ENCODE measurements at regions not wholly inside any gene's neighbourhood (a gene's known extent, or its start where the extent isn't known, plus 50 kb on each side); places are given as distances from the start of the nearest gene placed in this dataset.

DNA sequence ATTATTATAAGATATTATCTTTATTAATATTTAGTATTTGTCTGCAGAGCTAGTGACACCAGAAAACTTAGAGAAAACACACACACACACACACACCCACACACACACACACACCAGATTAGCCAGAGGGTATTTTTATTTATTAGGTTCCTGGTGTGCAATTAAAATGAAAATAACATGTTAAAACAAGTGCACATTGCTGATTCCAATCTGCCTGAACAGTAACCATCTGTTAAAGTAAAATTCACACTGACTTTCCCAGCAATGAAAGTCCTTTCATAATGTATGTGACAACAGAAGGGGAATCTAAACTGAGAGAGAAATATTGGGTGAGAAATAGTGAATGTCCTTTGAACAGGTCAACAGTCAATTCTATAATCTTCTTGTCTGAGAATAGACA is 2323.5 kb upstream of the ACO1 start:
- no TSS peak for BruUV-seq (replicated peaks)
- POLR2A ChIA-PET = no interaction called here
- ATAC-seq = no peak
- H3K4me1 ChIP-seq (ENCODE audit: insufficient read depth, low read length) = no peaks in the 10 kb centered on the region
- H3K4me3 ChIP-seq (replicated peaks in 1 of 3; ENCODE audit: insufficient read depth in 1 of 3, low read depth in 2 of 3, low read length in 3 of 3) = no peak overlapping the region
- CTCF ChIA-PET (ENCODE audit: low intra/inter-chr PET ratio, low total read pairs) = no interaction called here
- in situ Hi-C loops (cut with HindIII; ENCODE audit: extremely low pct_ligation_motif_present, low pct_unique_long_range_greater_than_20kb) = no loop called here
- H3K79me2 ChIP-seq (ENCODE audit: insufficient read depth, low read length) = no peaks in the 10 kb centered on the region
- H3K9me3 ChIP-seq (ENCODE audit: low read length) = no peaks in the 10 kb centered on the region
- intact Hi-C loops (cut with micrococcal nuclease; ENCODE audit: unreplicated experiment) = no loop called here
- TF ChIP-seq FIP1L1 (IDR thresholded peaks at IDR 0.05; ENCODE audit: borderline replicate concordance, insufficient read depth, low read depth, low read length) = no peak
- TF ChIP-seq TBX3 (IDR thresholded peaks at IDR 0.05; ENCODE audit: borderline replicate concordance) = no peak
- TF ChIP-seq NCOR1 (IDR thresholded peaks at IDR 0.05; ENCODE audit: borderline replicate concordance, low read length) = no peak
- TF ChIP-seq, protein P1, sequence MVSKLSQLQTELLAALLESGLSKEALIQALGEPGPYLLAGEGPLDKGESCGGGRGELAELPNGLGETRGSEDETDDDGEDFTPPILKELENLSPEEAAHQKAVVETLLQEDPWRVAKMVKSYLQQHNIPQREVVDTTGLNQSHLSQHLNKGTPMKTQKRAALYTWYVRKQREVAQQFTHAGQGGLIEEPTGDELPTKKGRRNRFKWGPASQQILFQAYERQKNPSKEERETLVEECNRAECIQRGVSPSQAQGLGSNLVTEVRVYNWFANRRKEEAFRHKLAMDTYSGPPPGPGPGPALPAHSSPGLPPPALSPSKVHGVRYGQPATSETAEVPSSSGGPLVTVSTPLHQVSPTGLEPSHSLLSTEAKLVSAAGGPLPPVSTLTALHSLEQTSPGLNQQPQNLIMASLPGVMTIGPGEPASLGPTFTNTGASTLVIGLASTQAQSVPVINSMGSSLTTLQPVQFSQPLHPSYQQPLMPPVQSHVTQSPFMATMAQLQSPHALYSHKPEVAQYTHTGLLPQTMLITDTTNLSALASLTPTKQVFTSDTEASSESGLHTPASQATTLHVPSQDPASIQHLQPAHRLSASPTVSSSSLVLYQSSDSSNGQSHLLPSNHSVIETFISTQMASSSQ (IDR thresholded peaks at IDR 0.05; ENCODE audit: low read depth) = no peak
- TF ChIP-seq, protein P1 (CRISPR knock-in tag; IDR thresholded peaks at IDR 0.05; ENCODE audit: borderline replicate concordance) = no peak
- no peak overlapping the region for H3K9ac ChIP-seq (ENCODE audit: insufficient read depth, low read depth, low read length)
- H2AFZ ChIP-seq (ENCODE audit: low read length) = no peak overlapping the region
- no peaks in the 10 kb centered on the region for H3K36me3 ChIP-seq (replicated peaks in 1 of 2; ENCODE audit: control insufficient read depth in 1 of 2, insufficient read depth in 2 of 2, low read length in 2 of 2)
- H3K4me2 ChIP-seq (ENCODE audit: low read depth, low read length) = no peak overlapping the region
- H4K20me1 ChIP-seq (ENCODE audit: insufficient read depth, low read length) = no peaks in the 10 kb centered on the region
- FAIRE-seq = no peak
- DNase-seq (ENCODE audit: low spot score) = no peak
- H3K27me3 ChIP-seq (ENCODE audit: control insufficient read depth in 1 of 2, insufficient read depth in 2 of 2, low read length in 2 of 2) = no peaks in the 10 kb centered on the region
- no peak overlapping the region for H3K27ac ChIP-seq (ENCODE audit: extremely low read length, insufficient read depth, low read length)

DNA sequence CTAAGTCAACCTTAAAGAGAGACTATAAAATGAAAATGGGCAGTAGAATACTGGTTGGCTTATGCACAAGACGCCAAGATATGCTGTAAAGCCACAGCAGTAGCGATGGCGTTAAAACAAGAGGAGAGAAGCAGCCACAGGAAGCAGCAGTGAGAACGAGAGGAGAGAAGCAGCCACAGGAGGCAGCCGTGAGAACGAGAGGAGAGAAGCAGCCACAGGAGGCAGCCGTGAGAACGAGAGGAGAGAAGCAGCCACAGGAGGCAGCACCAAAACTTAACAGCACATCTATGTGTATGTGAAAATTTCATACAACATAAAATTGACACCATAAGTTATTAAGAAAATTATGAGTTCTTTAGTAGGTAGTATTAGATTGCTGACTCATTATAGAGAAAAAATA is 2318.6 kb upstream of the ACO1 start:
- H3K79me2 ChIP-seq (ENCODE audit: insufficient read depth, low read length) = no peaks in the 10 kb centered on the region
- in situ Hi-C loops (cut with HindIII; ENCODE audit: extremely low pct_ligation_motif_present, low pct_unique_long_range_greater_than_20kb) = no loop called here

More for the DNA sequence above, 2318.6 kb upstream of the ACO1 start:
- no peaks in the 10 kb centered on the region for H3K9me3 ChIP-seq (ENCODE audit: low read length)
- POLR2A ChIA-PET = no interaction called here
- TF ChIP-seq, protein P2, sequence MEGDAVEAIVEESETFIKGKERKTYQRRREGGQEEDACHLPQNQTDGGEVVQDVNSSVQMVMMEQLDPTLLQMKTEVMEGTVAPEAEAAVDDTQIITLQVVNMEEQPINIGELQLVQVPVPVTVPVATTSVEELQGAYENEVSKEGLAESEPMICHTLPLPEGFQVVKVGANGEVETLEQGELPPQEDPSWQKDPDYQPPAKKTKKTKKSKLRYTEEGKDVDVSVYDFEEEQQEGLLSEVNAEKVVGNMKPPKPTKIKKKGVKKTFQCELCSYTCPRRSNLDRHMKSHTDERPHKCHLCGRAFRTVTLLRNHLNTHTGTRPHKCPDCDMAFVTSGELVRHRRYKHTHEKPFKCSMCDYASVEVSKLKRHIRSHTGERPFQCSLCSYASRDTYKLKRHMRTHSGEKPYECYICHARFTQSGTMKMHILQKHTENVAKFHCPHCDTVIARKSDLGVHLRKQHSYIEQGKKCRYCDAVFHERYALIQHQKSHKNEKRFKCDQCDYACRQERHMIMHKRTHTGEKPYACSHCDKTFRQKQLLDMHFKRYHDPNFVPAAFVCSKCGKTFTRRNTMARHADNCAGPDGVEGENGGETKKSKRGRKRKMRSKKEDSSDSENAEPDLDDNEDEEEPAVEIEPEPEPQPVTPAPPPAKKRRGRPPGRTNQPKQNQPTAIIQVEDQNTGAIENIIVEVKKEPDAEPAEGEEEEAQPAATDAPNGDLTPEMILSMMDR (CRISPR knock-in tag; IDR thresholded peaks at IDR 0.05) = peak; percentile 39
- TF ChIP-seq ZNF775 (CRISPR knock-in tag; IDR thresholded peaks at IDR 0.05; ENCODE audit: borderline replicate concordance) (peak; percentile 100), MLLT10 (CRISPR knock-in tag; IDR thresholded peaks at IDR 0.05) (no peak)
- ATAC-seq (peak; percentile 87), FAIRE-seq (peak; percentile 21), DNase-seq (ENCODE audit: low spot score) (peak; percentile 6)
- H3K4me2 ChIP-seq (ENCODE audit: low read depth, low read length) = no peak overlapping the region
- no peak overlapping the region for H3K4me3 ChIP-seq (replicated peaks in 1 of 3; ENCODE audit: insufficient read depth in 1 of 3, low read depth in 2 of 3, low read length in 3 of 3)
- no peak overlapping the region for H2AFZ ChIP-seq (ENCODE audit: low read length)
- CTCF ChIA-PET (ENCODE audit: low intra/inter-chr PET ratio, low total read pairs) = no interaction called here
- no peak overlapping the region for H3K9ac ChIP-seq (ENCODE audit: insufficient read depth, low read depth, low read length)
- no peaks in the 10 kb centered on the region for H3K36me3 ChIP-seq (replicated peaks in 1 of 2; ENCODE audit: control insufficient read depth in 1 of 2, insufficient read depth in 2 of 2, low read length in 2 of 2)
- no peaks in the 10 kb centered on the region for H3K27me3 ChIP-seq (ENCODE audit: control insufficient read depth in 1 of 2, insufficient read depth in 2 of 2, low read length in 2 of 2)
- intact Hi-C loops (cut with micrococcal nuclease; ENCODE audit: unreplicated experiment) = no loop called here
- no peaks in the 10 kb centered on the region for H3K4me1 ChIP-seq (ENCODE audit: insufficient read depth, low read length)
- no peaks in the 10 kb centered on the region for H4K20me1 ChIP-seq (ENCODE audit: insufficient read depth, low read length)
- BruUV-seq (replicated peaks) = no TSS peak
- WGBS (ENCODE audit: low lambda C conversion rate) = 2% methylated on average over 8 of the region's 8 CpGs
- no peak overlapping the region for H3K27ac ChIP-seq (ENCODE audit: extremely low read length, insufficient read depth, low read length)
